Spleen (tissue), 11 donors: ENCODE measurements at regions not wholly inside any gene's neighbourhood (a gene's known extent, or its start where the extent isn't known, plus 50 kb on each side); places are given as distances from the start of the nearest gene placed in this dataset.

Source experiments
- DNase-seq: peaks from one replicate; pipeline ENCODE4 v3.0.0-alpha.2; 2020
- H3K27ac ChIP-seq, 8 donors: fragments of 200-600 bp; sonication (generic) in 7 of 8; 1 replicate in 4 of 8; 2 replicates in 4 of 8; pipeline versions ENCODE4 v1.5.0 to v1.8.0; 2016 to 2021; ENCODE audit warnings: inconsistent platforms in 4 of 8, mild to moderate bottlenecking in 4 of 8, moderate library complexity in 1 of 8
- H3K27me3 ChIP-seq, 7 donors: fragments of 200-600 bp; sonication (generic) in 6 of 7; replicated peaks in 1 of 7; 1 replicate in 4 of 7; 2 replicates in 3 of 7; pipeline versions ENCODE4 v1.5.0 to v1.8.0; 2016 to 2021; ENCODE audit warnings: inconsistent platforms in 3 of 7, mild to moderate bottlenecking in 1 of 7
- H3K36me3 ChIP-seq, 6 donors: fragments of 200-600 bp; sonication (generic) in 5 of 6; 1 replicate in 4 of 6; 2 replicates in 2 of 6; pipeline versions ENCODE4 v1.5.0 to v1.8.0; 2016 to 2021; ENCODE audit warnings: inconsistent platforms in 2 of 6
- H3K4me1 ChIP-seq, 6 donors: fragments of 200-600 bp; sonication (generic) in 5 of 6; 1 replicate in 3 of 6; 2 replicates in 3 of 6; pipeline versions ENCODE4 v1.5.0 to v1.8.0; 2016 to 2021; ENCODE audit warnings: inconsistent platforms in 3 of 6
- H3K4me3 ChIP-seq, 8 donors: fragments of 200-600 bp; sonication (generic) in 7 of 8; 1 replicate in 4 of 8; 2 replicates in 4 of 8; pipeline versions ENCODE4 v1.5.0 to v1.8.0; 2016 to 2021; ENCODE audit warnings: inconsistent platforms in 4 of 8, mild to moderate bottlenecking in 4 of 8, moderate library complexity in 2 of 8
- H3K9me3 ChIP-seq, 8 donors: fragments of 200-600 bp; sonication (generic) in 7 of 8; 1 replicate in 4 of 8; 2 replicates in 4 of 8; pipeline versions ENCODE4 v1.5.0 to v1.8.0; 2016 to 2021; ENCODE audit warnings: inconsistent platforms in 4 of 8
- POLR2A ChIP-seq, 3 donors: fragments of 450-650 bp; IDR thresholded peaks; one replicate each; pipeline ENCODE4 v1.5.1; 2017; ENCODE audit warnings: antibody characterized with exemption in 3 of 3, mild to moderate bottlenecking in 1 of 3
- POLR2AphosphoS5 ChIP-seq, 3 donors: sonication (generic); formaldehyde crosslinking; IDR thresholded peaks; one replicate each; pipeline ENCODE4 v1.5.1; 2017; ENCODE audit warnings: antibody characterized with exemption in 3 of 3
- WGBS, 5 donors: extraction: QIAGEN DNeasy Blood & Tissue Kit in 3 of 5; methylation state at CpG; one replicate each; pipeline versions ENCODE4 v1.1.5 to v1.1.7; 2013 to 2018; 5-methylcytosine and 5-hydroxymethylcytosine counted together
- intact Hi-C: fragments of 100-400 bp; cut with DNase I; formaldehyde crosslinking; loops from one replicate; pipeline ENCODE4 v1.15.0; 2023; ENCODE audit warnings: low total_unique reads
- TF ChIP-seq, protein P1 (sequence below), 11 experiments: fragments of 200-600 bp in 7 of 11; fragments of 450-650 bp in 4 of 11; sonication (generic) in 4 of 11; IDR thresholded peaks in 8 of 11; conservative IDR thresholded peaks in 3 of 11; 1 replicate in 7 of 11; 2 replicates in 4 of 11; pipeline versions ENCODE4 v1.4.0 to v1.8.0; 2016 to 2021; ENCODE audit warnings: antibody characterized with exemption in 11 of 11, inconsistent platforms in 4 of 11, mild to moderate bottlenecking in 1 of 11
- donor health status: healthy with polysubstance abuse.
- donor health status: DM: no; HTN: no; CAD: no; lungs with moderate emphysema.
- donor health status: DM: no; HTN: no; CAD: no.
- donor health status: Bipolar disorder and iron deficiency.
- donor health status: healthy.
- donor health status: DM: no; HTN: no; CAD: no.
- donor health status: DM: yes; HTN: yes; CAD: no.

DNA sequence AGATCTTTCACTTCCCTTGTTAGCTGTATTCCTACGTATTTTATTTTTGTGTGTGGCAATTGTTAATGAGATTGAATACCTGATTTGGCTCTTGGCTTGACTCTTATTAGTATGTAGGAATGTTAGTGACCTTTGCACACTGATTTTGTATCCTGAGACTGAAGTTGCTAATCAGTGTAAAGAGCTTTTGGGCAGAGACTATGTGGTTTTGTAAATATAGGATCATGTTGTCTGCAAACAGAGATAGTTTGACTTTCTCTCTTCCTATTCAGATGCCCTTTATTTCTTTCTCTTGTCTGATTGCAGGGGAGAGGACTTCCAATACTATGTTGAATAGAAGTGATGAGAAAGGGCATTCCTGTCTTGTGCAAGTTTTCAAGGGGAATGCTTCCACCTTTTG, 160.3 kb upstream of the PCDH20 start:
- 62 to 83% (median 69%) methylated on average over 1 of the region's 1 CpG for WGBS, 5 donors
- TF ChIP-seq, protein P1, sequence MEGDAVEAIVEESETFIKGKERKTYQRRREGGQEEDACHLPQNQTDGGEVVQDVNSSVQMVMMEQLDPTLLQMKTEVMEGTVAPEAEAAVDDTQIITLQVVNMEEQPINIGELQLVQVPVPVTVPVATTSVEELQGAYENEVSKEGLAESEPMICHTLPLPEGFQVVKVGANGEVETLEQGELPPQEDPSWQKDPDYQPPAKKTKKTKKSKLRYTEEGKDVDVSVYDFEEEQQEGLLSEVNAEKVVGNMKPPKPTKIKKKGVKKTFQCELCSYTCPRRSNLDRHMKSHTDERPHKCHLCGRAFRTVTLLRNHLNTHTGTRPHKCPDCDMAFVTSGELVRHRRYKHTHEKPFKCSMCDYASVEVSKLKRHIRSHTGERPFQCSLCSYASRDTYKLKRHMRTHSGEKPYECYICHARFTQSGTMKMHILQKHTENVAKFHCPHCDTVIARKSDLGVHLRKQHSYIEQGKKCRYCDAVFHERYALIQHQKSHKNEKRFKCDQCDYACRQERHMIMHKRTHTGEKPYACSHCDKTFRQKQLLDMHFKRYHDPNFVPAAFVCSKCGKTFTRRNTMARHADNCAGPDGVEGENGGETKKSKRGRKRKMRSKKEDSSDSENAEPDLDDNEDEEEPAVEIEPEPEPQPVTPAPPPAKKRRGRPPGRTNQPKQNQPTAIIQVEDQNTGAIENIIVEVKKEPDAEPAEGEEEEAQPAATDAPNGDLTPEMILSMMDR (IDR thresholded peaks at IDR 0.05 in 8 of 11, conservative IDR thresholded peaks at IDR 0.05 in 3 of 11), result no peak
- TF ChIP-seq POLR2AphosphoS5 (IDR thresholded peaks at IDR 0.05), result no peak
- no peak for TF ChIP-seq POLR2A (IDR thresholded peaks at IDR 0.05)
- H3K27me3 ChIP-seq, result no peaks in the 10 kb centered on the region
- no peaks in the 10 kb centered on the region for H3K4me1 ChIP-seq
- H3K4me3 ChIP-seq, result no peak overlapping the region
- intact Hi-C loops, result no loop called here
- H3K9me3 ChIP-seq, result peaks cover 0 to 11% (median 0%) of the 10 kb centered on the region in 8 donors
- no peak for DNase-seq
- no peak overlapping the region for H3K27ac ChIP-seq
- no peaks in the 10 kb centered on the region for H3K36me3 ChIP-seq

DNA sequence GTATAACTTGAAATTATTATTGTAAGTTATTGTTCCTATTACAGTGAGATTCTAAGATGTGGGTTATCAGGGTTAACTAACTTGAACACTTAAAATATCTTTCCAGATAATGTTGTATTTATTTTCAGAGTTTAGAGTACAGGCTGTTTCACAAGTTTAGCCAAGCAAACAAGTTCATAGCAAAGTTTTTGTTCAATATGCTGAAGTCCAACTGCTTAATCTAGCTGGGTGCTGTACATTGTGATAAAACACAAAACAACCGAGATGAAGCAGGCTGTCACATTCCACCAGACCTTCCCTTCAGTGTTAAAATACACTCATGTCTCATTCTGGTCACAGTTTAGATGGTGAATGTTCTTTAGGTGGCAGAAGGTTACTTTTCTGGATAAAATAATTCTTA, 148.0 kb upstream of the PCDH20 start:
- Histone ChIP-seq H3K9me3 (peaks cover 0 to 7% (median 0%) of the 10 kb centered on the region in 8 donors), H3K27ac (no peak overlapping the region), H3K4me1 (no peaks in the 10 kb centered on the region), H3K27me3 (no peaks in the 10 kb centered on the region), H3K4me3 (no peak overlapping the region), H3K36me3 (no peaks in the 10 kb centered on the region)
- TF ChIP-seq, protein P1 (IDR thresholded peaks at IDR 0.05 in 8 of 11, conservative IDR thresholded peaks at IDR 0.05 in 3 of 11), result no peak
- intact Hi-C loops, result no loop called here
- WGBS, 5 donors, result 34 to 60% (median 48%) methylated on average over 1 of the region's 1 CpG
- DNase-seq, result no peak

DNA sequence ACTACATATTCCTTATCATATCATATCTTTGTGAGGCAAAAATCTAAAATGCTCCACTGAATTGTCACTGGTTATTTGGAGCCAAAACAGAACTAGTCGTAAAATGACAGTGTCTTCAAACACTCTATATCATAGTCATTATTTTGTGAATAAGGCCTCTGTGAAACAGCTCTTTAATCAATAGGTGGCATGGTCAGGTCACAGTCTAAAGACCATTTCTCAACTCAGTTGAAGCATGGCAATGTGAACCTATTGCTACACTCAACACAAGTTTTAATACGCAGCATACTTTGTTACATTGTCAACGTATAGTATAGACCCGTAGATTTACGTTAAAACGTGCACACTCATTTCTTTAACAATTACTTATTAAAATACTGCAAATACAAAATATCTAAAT, 131.3 kb upstream of the PCDH20 start:
- DNase-seq, result no peak
- Histone ChIP-seq H3K4me1 (no peaks in the 10 kb centered on the region), H3K9me3 (peaks cover 0 to 3% (median 0%) of the 10 kb centered on the region in 8 donors), H3K27me3 (no peaks in the 10 kb centered on the region), H3K36me3 (no peaks in the 10 kb centered on the region), H3K27ac (no peak overlapping the region), H3K4me3 (no peak overlapping the region)
- TF ChIP-seq, protein P1 (IDR thresholded peaks at IDR 0.05 in 8 of 11, conservative IDR thresholded peaks at IDR 0.05 in 3 of 11), result no peak
- no peak for TF ChIP-seq POLR2A (IDR thresholded peaks at IDR 0.05)
- no peak for TF ChIP-seq POLR2AphosphoS5 (IDR thresholded peaks at IDR 0.05)
- WGBS, 5 donors, result 85 to 94% (median 91%) methylated on average over 6 of the region's 6 CpGs
- intact Hi-C loops, result no loop called here

DNA sequence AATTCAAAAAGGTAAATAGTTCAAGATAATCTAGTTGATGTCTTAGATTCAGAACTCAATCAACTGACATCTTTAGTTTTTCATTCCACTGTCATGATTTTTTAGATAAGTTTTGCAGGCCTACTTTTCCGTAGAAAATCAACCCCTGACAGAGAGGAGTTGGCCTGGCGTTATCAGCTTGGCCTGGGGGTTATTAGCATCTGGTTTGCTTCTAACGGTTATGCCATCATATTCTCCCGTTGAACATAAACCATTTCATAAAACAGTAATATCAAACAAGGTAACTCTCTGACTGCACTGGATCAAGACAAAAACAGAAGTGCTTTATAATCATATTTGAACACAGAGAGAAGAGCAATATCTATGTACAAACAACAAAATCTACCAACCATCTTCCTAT, 130.8 kb upstream of the PCDH20 start:
- TF ChIP-seq, protein P1 (IDR thresholded peaks at IDR 0.05 in 8 of 11, conservative IDR thresholded peaks at IDR 0.05 in 3 of 11), result no peak
- TF ChIP-seq POLR2A (IDR thresholded peaks at IDR 0.05), result no peak
- TF ChIP-seq POLR2AphosphoS5 (IDR thresholded peaks at IDR 0.05), result no peak
- H3K4me3 ChIP-seq, result no peak overlapping the region
- intact Hi-C loops, result no loop called here
- H3K36me3 ChIP-seq, result no peaks in the 10 kb centered on the region
- H3K9me3 ChIP-seq, result peaks cover 0 to 3% (median 0%) of the 10 kb centered on the region in 8 donors
- no peak overlapping the region for H3K27ac ChIP-seq
- no peaks in the 10 kb centered on the region for H3K4me1 ChIP-seq
- H3K27me3 ChIP-seq, result no peaks in the 10 kb centered on the region
- 75 to 85% (median 80%) methylated on average over 4 of the region's 4 CpGs for WGBS, 5 donors
- no peak for DNase-seq
